Adrenal gland (tissue), 9 donors: ENCODE measurements at regions not wholly inside any gene's neighbourhood (a gene's known extent, or its start where the extent isn't known, plus 50 kb on each side); places are given as distances from the start of the nearest gene placed in this dataset.

Experiments used
- DNase-seq, 7 donors: peaks; one replicate each; pipeline ENCODE4 v3.0.0-alpha.2; 2019 to 2020
- H3K27ac ChIP-seq, 5 donors: fragments of 200-600 bp; sonication (generic) in 4 of 5; 1 replicate in 3 of 5; 2 replicates in 2 of 5; pipeline versions ENCODE4 v1.5.1 to v1.8.0; 2016 to 2020; ENCODE audit warnings: mild to moderate bottlenecking in 1 of 5
- H3K27me3 ChIP-seq: fragments of 200-600 bp; 2 replicates; pipeline ENCODE4 v1.8.0; 2021
- H3K36me3 ChIP-seq, 2 donors: fragments of 200-600 bp; replicated peaks in 1 of 2; 1 replicate in 1 of 2; 2 replicates in 1 of 2; pipeline versions ENCODE4 v1.5.1 to v1.8.0; 2018 to 2022
- H3K4me1 ChIP-seq, 2 donors: fragments of 200-600 bp; replicated peaks in 1 of 2; 1 replicate in 1 of 2; 2 replicates in 1 of 2; pipeline versions ENCODE4 v1.5.1 to v1.8.0; 2018 to 2021
- H3K4me3 ChIP-seq, 4 donors: fragments of 200-600 bp; sonication (generic) in 3 of 4; one replicate each; pipeline ENCODE4 v1.5.1; 2016 to 2018
- H3K9me3 ChIP-seq, 3 donors: fragments of 200-600 bp; sonication (generic) in 1 of 3; replicated peaks in 1 of 3; 1 replicate in 2 of 3; 2 replicates in 1 of 3; pipeline versions ENCODE4 v1.5.1 to v1.8.0; 2016 to 2021
- CTCF ChIP-seq, 6 experiments: fragments of 450-650 bp in 4 of 6; fragments of 200-600 bp in 2 of 6; sonication (generic) in 1 of 6; IDR thresholded peaks; 1 replicate in 5 of 6; 2 replicates in 1 of 6; pipeline versions ENCODE4 v1.5.1 to v1.8.0; 2016 to 2021; ENCODE audit warnings: antibody characterized with exemption in 6 of 6, mild to moderate bottlenecking in 2 of 6, moderate library complexity in 1 of 6
- POLR2A ChIP-seq, 2 donors: fragments of 450-650 bp; IDR thresholded peaks; one replicate each; pipeline ENCODE4 v1.6.1; 2017; ENCODE audit warnings: antibody characterized with exemption in 2 of 2, mild to moderate bottlenecking in 2 of 2, moderate library complexity in 1 of 2
- WGBS, 4 donors: extraction: QIAGEN DNeasy Blood & Tissue Kit in 2 of 4; methylation state at CpG; one replicate each; pipeline versions ENCODE4 v1.1.5 to v1.1.7; 2013 to 2017; 5-methylcytosine and 5-hydroxymethylcytosine counted together
- intact Hi-C, 2 donors: fragments of 100-400 bp; cut with DNase I; formaldehyde crosslinking; loops; one replicate each; pipeline versions ENCODE4 v1.14.1 to v1.15.0; 2022 to 2023
- donor health status: healthy with polysubstance abuse.
- donor health status: Bipolar disorder and iron deficiency.
- donor health status: DM: yes; HTN: yes; CAD: no.
- donor health status: DM: no; HTN: no; CAD: no.
- donor health status: DM: no; HTN: no; CAD: no.

GRCh38 chr10:120336911-120337540 lies 120.0 kb upstream of the PLPP4 start:
- H3K4me3 ChIP-seq: no peak overlapping the region
- no peaks in the 10 kb centered on the region for H3K36me3 ChIP-seq
- peaks cover 5% of the 10 kb centered on the region for H3K27me3 ChIP-seq
- no peaks in the 10 kb centered on the region for H3K9me3 ChIP-seq
- intact Hi-C loops: loop anchor here in 1 of 2 donors (10.0 kb wide), 1 partner anchor 402 kb away; no protein-coding TSS in a partner anchor
- peak; percentile 22 to 75 (median 50) for DNase-seq
- 10 to 15% (median 11%) methylated on average over 4 of the region's 4 CpGs for WGBS, 4 donors
- TF ChIP-seq POLR2A (IDR thresholded peaks at IDR 0.05) (no peak), CTCF (IDR thresholded peaks at IDR 0.05) (peak; percentile 41 to 72 (median 60))
- H3K4me1 ChIP-seq: no peaks in the 10 kb centered on the region
- H3K27ac ChIP-seq: no peak overlapping the region

GRCh38 chr10:120342115-120342714 lies 114.8 kb upstream of the PLPP4 start:
- Histone ChIP-seq H3K36me3 (no peaks in the 10 kb centered on the region), H3K27ac (no peak overlapping the region), H3K4me3 (no peak overlapping the region), H3K27me3 (peaks cover 5% of the 10 kb centered on the region), H3K9me3 (no peaks in the 10 kb centered on the region), H3K4me1 (no peaks in the 10 kb centered on the region)
- DNase-seq: no peak
- TF ChIP-seq CTCF (IDR thresholded peaks at IDR 0.05) (no peak), POLR2A (IDR thresholded peaks at IDR 0.05) (no peak)
- WGBS, 4 donors: 49 to 56% (median 55%) methylated on average over 7 of the region's 7 CpGs
- intact Hi-C loops: no loop called here

GRCh38 chr10:120345186-120345585 lies 111.8 kb upstream of the PLPP4 start:
- peaks cover 12% of the 10 kb centered on the region for H3K27me3 ChIP-seq
- intact Hi-C loops: no loop called here
- no peaks in the 10 kb centered on the region for H3K4me1 ChIP-seq
- TF ChIP-seq POLR2A (IDR thresholded peaks at IDR 0.05): no peak
- no peak for TF ChIP-seq CTCF (IDR thresholded peaks at IDR 0.05)
- no peak overlapping the region for H3K27ac ChIP-seq
- WGBS, 4 donors: 74 to 82% (median 82%) methylated on average over 2 of the region's 2 CpGs
- no peak overlapping the region for H3K4me3 ChIP-seq
- no peaks in the 10 kb centered on the region for H3K36me3 ChIP-seq
- H3K9me3 ChIP-seq: no peaks in the 10 kb centered on the region
- no peak for DNase-seq

GRCh38 chr10:120347644-120348043 lies 109.4 kb upstream of the PLPP4 start:
- no peaks in the 10 kb centered on the region for H3K9me3 ChIP-seq
- no peaks in the 10 kb centered on the region for H3K36me3 ChIP-seq
- no peak for DNase-seq
- H3K4me1 ChIP-seq: no peaks in the 10 kb centered on the region
- H3K27me3 ChIP-seq: peaks cover 7% of the 10 kb centered on the region
- no peak overlapping the region for H3K4me3 ChIP-seq
- intact Hi-C loops: no loop called here
- TF ChIP-seq POLR2A (IDR thresholded peaks at IDR 0.05) (no peak), CTCF (IDR thresholded peaks at IDR 0.05) (no peak)
- no peak overlapping the region for H3K27ac ChIP-seq
- 19 to 66% (median 49%) methylated on average over 2 to 3 of the region's 3 CpGs for WGBS, 4 donors
